Heart left ventricle (tissue), 16 donors: ENCODE measurements at regions not wholly inside any gene's neighbourhood (a gene's known extent, or its start where the extent isn't known, plus 50 kb on each side); places are given as distances from the start of the nearest gene placed in this dataset.

Experiments
- ATAC-seq, 4 donors: fragments of 200-7000 bp; cut with Tn5 transposase; one replicate each; pipeline ENCODE4 v1.9.1; 2020 to 2022; ENCODE audit warnings: moderate library complexity in 4 of 4, mild to moderate bottlenecking in 3 of 4, moderate number of reproducible peaks in 1 of 4
- DNase-seq, 5 donors: peaks; one replicate each; pipeline ENCODE4 v3.0.0-alpha.2; 2020
- H3K27ac ChIP-seq, 12 donors: fragments of 200-600 bp; sonication (generic) in 4 of 12; one replicate each; pipeline versions ENCODE4 v1.5.0 to v1.8.0; 2016 to 2022; ENCODE audit warnings: mild to moderate bottlenecking in 2 of 12
- H3K27me3 ChIP-seq, 9 donors: fragments of 200-600 bp; sonication (generic) in 2 of 9; one replicate each; pipeline versions ENCODE4 v1.5.1 to v1.8.0; 2016 to 2022; ENCODE audit warnings: mild to moderate bottlenecking in 3 of 9
- H3K36me3 ChIP-seq, 9 donors: fragments of 200-600 bp; sonication (generic) in 2 of 9; one replicate each; pipeline versions ENCODE4 v1.5.0 to v1.8.0; 2018 to 2022; ENCODE audit warnings: mild to moderate bottlenecking in 2 of 9
- H3K4me1 ChIP-seq, 12 donors: fragments of 200-600 bp; sonication (generic) in 4 of 12; one replicate each; pipeline versions ENCODE4 v1.5.0 to v1.8.0; 2016 to 2022; ENCODE audit warnings: mild to moderate bottlenecking in 3 of 12
- H3K4me3 ChIP-seq, 12 donors: fragments of 200-600 bp; sonication (generic) in 4 of 12; one replicate each; pipeline versions ENCODE4 v1.5.0 to v1.8.0; 2017 to 2022; ENCODE audit warnings: mild to moderate bottlenecking in 9 of 12, moderate library complexity in 4 of 12
- H3K9me3 ChIP-seq, 12 donors: fragments of 200-600 bp; sonication (generic) in 4 of 12; one replicate each; pipeline versions ENCODE4 v1.5.0 to v1.8.0; 2016 to 2022; ENCODE audit warnings: mild to moderate bottlenecking in 1 of 12
- POLR2A ChIP-seq, 2 donors: fragments of 450-650 bp; IDR thresholded peaks; one replicate each; pipeline ENCODE4 v1.6.1; 2017; ENCODE audit warnings: antibody characterized with exemption in 2 of 2, mild to moderate bottlenecking in 2 of 2, moderate library complexity in 2 of 2
- WGBS, 4 donors: extraction: QIAGEN DNeasy Blood & Tissue Kit in 2 of 4; methylation state at CpG; one replicate each; pipeline versions ENCODE4 v1.1.5 to v1.1.7; 2013 to 2018; 5-methylcytosine and 5-hydroxymethylcytosine counted together
- intact Hi-C, 10 donors: fragments of 100-400 bp; cut with DNase I; formaldehyde crosslinking; loops; one replicate each; pipeline versions ENCODE4 v1.11.1 to v1.14.2; 2022
- TF ChIP-seq, protein P1 (sequence below), 12 donors: fragments of 200-600 bp; sonication (generic) in 4 of 12; IDR thresholded peaks; one replicate each; pipeline versions ENCODE4 v1.5.0 to v1.8.0; 2018 to 2022; ENCODE audit warnings: antibody characterized with exemption in 12 of 12, mild to moderate bottlenecking in 5 of 12
- donor health status: ischemic (EF 13 %, LVEDD 7.1; RV severe dilation, severe dysfunction).
- donor health status: healthy with polysubstance abuse.
- donor health status: DM: no; HTN: yes; CAD: no.
- donor health status: DM: no; HTN: no; CAD: no.
- donor health status: ischemic (EF 25% LVEDD 6.9; RV normal size, moderate dysfunction).
- donor health status: ischemic (EF 25% LVEDD 5.7; RV mildly dilated, moderate dysfunction).
- donor health status: healthy.
- donor health status: DM: yes; HTN: yes; CAD: no.
- donor health status: ischemic (EF 35%, LVEDD 5.7; RV mildly dilated, moderate dysfunction).
- donor health status: nonischemic (EF 11% LVEDD 7.7; RV severe dilation, severe dysfunction).
- donor health status: DM: yes; HTN: yes; CAD: no.
- donor health status: PGD.
- donor health status: ischemic (EF 29% LVEDD 5.4; RV normal size, mild dysfunction).
- donor health status: nonischemic (EF 23%, LVEDD 6.1; RV moderate dilation, normal function).

DNA sequence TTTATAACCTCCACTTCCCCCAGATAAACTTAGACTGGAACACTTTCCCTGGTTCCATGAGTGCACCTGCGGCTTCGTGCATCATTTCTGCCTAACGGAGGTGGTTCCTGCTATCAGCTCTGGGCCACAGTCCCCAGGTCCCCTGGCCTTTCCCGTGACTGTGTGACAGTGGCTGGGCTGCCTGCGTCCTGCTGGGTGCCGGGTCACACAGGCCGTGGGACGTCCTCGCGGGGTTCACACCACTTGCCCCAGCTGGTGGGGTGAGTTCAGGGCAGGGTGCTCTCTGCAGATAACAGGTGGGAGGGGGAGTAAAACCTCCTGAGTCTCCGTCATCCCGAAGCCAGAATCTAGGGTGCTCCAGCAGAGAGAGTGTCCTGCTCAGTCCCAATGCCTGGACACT, 58.7 kb upstream of the CFAP46 start:
- 81 to 90% (median 85%) methylated on average over 12 of the region's 12 CpGs for WGBS, 4 donors
- intact Hi-C loops = no loop called here
- ATAC-seq (no peak), DNase-seq (peak in 1 of 5 donors; percentile 31)
- TF ChIP-seq, protein P1, sequence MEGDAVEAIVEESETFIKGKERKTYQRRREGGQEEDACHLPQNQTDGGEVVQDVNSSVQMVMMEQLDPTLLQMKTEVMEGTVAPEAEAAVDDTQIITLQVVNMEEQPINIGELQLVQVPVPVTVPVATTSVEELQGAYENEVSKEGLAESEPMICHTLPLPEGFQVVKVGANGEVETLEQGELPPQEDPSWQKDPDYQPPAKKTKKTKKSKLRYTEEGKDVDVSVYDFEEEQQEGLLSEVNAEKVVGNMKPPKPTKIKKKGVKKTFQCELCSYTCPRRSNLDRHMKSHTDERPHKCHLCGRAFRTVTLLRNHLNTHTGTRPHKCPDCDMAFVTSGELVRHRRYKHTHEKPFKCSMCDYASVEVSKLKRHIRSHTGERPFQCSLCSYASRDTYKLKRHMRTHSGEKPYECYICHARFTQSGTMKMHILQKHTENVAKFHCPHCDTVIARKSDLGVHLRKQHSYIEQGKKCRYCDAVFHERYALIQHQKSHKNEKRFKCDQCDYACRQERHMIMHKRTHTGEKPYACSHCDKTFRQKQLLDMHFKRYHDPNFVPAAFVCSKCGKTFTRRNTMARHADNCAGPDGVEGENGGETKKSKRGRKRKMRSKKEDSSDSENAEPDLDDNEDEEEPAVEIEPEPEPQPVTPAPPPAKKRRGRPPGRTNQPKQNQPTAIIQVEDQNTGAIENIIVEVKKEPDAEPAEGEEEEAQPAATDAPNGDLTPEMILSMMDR (IDR thresholded peaks at IDR 0.05) = no peak
- no peak for TF ChIP-seq POLR2A (IDR thresholded peaks at IDR 0.05)
- Histone ChIP-seq H3K27ac (no peak overlapping the region), H3K4me1 (no peaks in the 10 kb centered on the region), H3K27me3 (peaks cover 0 to 26% (median 0%) of the 10 kb centered on the region in 9 donors), H3K9me3 (no peaks in the 10 kb centered on the region), H3K4me3 (no peak overlapping the region), H3K36me3 (no peaks in the 10 kb centered on the region)

DNA sequence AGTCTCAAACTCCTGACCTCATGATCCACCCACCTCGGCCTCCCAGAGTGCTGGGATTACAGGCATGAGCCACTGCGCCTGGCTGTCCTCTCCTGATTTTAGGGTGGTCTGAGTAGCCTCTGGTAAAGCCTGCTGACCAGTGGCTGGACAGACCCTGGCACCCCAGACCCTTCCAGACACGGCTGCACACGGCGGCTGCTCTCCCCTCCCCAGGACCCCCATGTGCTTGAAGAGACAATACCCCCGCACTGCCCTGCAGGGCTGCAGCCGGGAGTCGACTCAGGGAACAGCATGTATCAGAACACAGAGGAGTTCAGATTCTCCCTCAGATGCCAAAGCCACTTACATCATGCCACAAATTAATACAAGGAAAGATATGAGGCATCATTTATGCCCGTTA, 58.3 kb upstream of the CFAP46 start:
- Histone ChIP-seq H3K27me3 (peaks cover 0 to 31% (median 0%) of the 10 kb centered on the region in 9 donors), H3K9me3 (no peaks in the 10 kb centered on the region), H3K4me1 (no peaks in the 10 kb centered on the region), H3K36me3 (no peaks in the 10 kb centered on the region), H3K27ac (no peak overlapping the region), H3K4me3 (no peak overlapping the region)
- 73 to 84% (median 76%) methylated on average over 7 to 9 of the region's 9 CpGs for WGBS, 4 donors
- intact Hi-C loops = no loop called here
- DNase-seq = peak in 1 of 5 donors; percentile 53
- no peak for ATAC-seq
- TF ChIP-seq POLR2A (IDR thresholded peaks at IDR 0.05) = no peak
- TF ChIP-seq, protein P1 (IDR thresholded peaks at IDR 0.05) = no peak

DNA sequence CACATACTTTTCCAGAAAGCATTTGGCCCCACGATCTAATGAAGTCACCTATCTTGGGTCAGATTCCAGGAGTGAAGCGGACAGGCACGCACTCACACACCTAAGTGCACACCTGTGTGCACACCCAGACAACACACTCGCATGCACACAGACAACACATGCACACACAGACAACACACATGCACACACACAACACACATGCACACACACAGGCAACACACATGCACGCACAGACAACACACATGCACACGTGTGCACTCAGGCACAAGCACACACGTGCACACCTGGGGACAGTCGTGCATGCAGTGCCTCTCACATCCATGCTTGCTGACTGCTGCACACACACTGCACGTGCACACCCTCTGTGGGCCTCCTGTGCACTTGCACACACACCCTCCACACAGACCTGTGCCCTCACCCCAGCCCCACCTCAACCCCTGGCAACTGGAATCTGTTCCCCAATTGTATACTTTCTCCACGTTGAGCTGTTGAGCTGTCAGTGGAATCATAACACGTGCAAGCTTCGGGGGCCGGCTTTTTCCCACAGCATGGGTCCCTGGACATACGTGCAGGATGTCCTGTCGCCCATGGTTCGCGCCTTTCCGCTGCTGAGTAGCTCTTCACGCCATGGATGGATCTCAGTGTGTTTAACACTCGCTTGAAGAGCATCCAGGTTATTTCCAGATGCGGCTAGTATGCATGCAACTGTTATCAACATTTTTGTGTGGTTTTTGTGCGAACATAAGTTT, 55.3 kb upstream of the CFAP46 start:
- peaks cover 0 to 5% (median 0%) of the 10 kb centered on the region in 12 donors for H3K4me1 ChIP-seq
- H3K36me3 ChIP-seq = no peaks in the 10 kb centered on the region
- no peaks in the 10 kb centered on the region for H3K9me3 ChIP-seq
- no peak overlapping the region for H3K4me3 ChIP-seq
- intact Hi-C loops = no loop called here
- no peak overlapping the region for H3K27ac ChIP-seq
- DNase-seq = peak in 1 of 5 donors; percentile 26
- TF ChIP-seq, protein P1 (IDR thresholded peaks at IDR 0.05) = no peak
- TF ChIP-seq POLR2A (IDR thresholded peaks at IDR 0.05) = no peak
- no peak for ATAC-seq
- H3K27me3 ChIP-seq = peaks cover 0 to 38% (median 3%) of the 10 kb centered on the region in 9 donors
- 79 to 85% (median 82%) methylated on average over 22 of the region's 22 CpGs for WGBS, 4 donors

DNA sequence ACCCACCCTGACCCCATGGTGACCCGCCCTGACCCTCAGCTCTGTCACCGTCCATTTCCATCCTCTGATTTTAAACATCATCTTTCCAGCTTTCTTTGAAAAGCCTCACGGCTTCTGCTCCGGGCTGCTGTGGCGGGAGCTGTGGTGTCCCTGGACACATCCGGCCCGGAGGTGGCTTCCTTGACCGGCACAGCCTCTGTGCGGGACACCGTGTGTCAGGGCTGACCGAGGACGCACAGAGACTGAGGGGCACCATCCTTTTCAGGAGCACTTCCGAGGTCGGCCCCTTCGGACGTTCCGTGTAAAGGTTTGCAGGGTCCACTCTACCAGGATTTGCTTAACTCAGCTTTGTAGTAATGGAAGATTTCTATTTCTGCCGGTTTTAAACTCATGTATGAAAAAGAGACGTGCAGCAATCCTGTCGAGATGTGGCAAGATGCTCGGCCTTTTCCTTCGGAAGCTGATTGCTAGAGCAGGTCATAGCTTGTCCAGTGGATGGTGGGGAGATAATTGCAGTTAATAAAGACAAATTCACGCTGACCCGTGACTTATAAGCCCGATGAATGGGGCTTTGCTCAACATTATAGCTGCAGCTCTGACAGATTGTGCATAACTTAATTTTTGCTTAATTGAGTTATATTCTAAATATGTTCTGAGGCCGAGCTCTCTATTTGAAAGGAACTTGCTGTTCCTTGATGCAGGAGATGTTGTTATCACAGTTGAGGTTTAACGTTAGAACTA, 54.4 kb upstream of the CFAP46 start:
- H3K27ac ChIP-seq = no peak overlapping the region
- DNase-seq = peak in 2 of 5 donors; percentile 28 to 36
- peaks cover 0 to 38% (median 3%) of the 10 kb centered on the region in 9 donors for H3K27me3 ChIP-seq
- H3K4me1 ChIP-seq = peaks cover 0 to 5% (median 0%) of the 10 kb centered on the region in 12 donors
- H3K4me3 ChIP-seq = no peak overlapping the region
- no peaks in the 10 kb centered on the region for H3K9me3 ChIP-seq
- intact Hi-C loops = no loop called here
- 80 to 88% (median 82%) methylated on average over 21 to 27 of the region's 27 CpGs for WGBS, 4 donors
- H3K36me3 ChIP-seq = no peaks in the 10 kb centered on the region
- ATAC-seq = no peak
- no peak for TF ChIP-seq POLR2A (IDR thresholded peaks at IDR 0.05)
- TF ChIP-seq, protein P1 (IDR thresholded peaks at IDR 0.05) = no peak
